ENCODE measurements at regions not wholly inside any gene's neighbourhood (a gene's known extent, or its start where the extent isn't known, plus 50 kb on each side); places are given as distances from the start of the nearest gene placed in this dataset.

DNA sequence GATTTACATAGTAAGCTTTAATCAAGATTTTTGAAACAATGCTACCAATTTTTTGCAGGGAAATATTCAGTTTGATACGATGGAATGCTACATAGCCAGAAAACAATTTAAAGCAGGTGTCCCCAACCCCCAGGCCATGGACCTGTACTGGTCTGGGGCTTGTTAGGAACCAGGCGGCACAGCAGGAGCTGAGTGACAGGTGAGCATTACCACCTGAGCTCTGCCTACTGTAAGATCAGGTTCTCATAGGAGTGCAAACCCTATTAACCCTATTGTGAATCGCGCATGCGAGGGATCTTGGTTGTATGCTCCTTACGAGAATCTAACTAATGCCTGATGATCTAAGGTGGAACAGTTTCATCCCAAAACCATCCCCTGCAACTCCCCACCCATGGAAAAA, 322.6 kb upstream of the NECTIN3 start:
- no peak overlapping the region for H3K4me3 ChIP-seq (ENCODE audit: low read depth, low read length)
- TF ChIP-seq, protein P1, sequence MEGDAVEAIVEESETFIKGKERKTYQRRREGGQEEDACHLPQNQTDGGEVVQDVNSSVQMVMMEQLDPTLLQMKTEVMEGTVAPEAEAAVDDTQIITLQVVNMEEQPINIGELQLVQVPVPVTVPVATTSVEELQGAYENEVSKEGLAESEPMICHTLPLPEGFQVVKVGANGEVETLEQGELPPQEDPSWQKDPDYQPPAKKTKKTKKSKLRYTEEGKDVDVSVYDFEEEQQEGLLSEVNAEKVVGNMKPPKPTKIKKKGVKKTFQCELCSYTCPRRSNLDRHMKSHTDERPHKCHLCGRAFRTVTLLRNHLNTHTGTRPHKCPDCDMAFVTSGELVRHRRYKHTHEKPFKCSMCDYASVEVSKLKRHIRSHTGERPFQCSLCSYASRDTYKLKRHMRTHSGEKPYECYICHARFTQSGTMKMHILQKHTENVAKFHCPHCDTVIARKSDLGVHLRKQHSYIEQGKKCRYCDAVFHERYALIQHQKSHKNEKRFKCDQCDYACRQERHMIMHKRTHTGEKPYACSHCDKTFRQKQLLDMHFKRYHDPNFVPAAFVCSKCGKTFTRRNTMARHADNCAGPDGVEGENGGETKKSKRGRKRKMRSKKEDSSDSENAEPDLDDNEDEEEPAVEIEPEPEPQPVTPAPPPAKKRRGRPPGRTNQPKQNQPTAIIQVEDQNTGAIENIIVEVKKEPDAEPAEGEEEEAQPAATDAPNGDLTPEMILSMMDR (IDR thresholded peaks at IDR 0.05; ENCODE audit: low read depth, low read length): no peak
- DNase-seq (ENCODE audit: low read depth, low spot score): no peak
- in situ Hi-C loops (cut with HindIII; ENCODE audit: low sequenced_read_pairs): no loop called here

DNA sequence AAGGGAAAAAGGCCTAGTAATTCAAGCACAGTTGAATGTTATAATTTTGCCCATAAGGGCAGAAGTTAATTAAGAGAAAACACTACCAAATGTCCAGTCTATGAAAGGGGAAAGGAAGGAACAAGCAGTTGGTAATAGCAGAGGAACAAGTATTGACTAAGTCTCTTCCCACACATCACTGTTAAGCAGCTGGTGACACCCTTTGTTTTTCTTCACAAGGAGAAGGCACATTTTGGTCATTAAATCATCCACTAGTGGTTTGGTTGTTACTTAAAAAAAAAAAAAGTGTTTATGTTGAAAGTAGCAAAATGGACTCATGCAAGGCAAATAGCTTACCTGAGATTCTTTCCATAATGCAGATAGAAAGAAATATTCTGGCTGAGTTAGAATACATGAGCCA, 321.4 kb upstream of the NECTIN3 start:
- no peak overlapping the region for H3K4me3 ChIP-seq (ENCODE audit: low read depth, low read length)
- no peak for DNase-seq (ENCODE audit: low read depth, low spot score)
- TF ChIP-seq, protein P1 (IDR thresholded peaks at IDR 0.05; ENCODE audit: low read depth, low read length): no peak
- in situ Hi-C loops (cut with HindIII; ENCODE audit: low sequenced_read_pairs): no loop called here

DNA sequence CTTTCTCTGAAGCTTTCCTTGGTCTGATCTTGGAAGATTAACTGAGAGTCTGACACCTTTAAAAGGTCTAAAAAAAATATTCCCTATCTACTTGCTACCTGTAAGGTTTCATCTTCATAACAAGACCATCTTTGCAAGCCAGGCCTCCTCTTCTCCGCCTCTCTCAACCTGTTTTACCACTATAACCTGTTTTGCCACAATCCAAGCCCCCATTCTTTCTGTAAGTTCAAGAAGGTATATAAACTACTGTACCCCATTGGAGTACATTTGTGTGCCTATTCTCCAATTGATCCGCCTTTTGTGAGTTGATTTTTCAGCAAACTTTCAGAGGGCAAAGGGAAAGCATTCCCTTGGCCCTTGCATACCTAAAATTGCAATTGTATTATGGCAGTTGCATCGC, 319.3 kb upstream of the NECTIN3 start:
- no peak for DNase-seq (ENCODE audit: low read depth, low spot score)
- no peak overlapping the region for H3K4me3 ChIP-seq (ENCODE audit: low read depth, low read length)
- in situ Hi-C loops (cut with HindIII; ENCODE audit: low sequenced_read_pairs): no loop called here
- TF ChIP-seq, protein P1 (IDR thresholded peaks at IDR 0.05; ENCODE audit: low read depth, low read length): no peak

DNA sequence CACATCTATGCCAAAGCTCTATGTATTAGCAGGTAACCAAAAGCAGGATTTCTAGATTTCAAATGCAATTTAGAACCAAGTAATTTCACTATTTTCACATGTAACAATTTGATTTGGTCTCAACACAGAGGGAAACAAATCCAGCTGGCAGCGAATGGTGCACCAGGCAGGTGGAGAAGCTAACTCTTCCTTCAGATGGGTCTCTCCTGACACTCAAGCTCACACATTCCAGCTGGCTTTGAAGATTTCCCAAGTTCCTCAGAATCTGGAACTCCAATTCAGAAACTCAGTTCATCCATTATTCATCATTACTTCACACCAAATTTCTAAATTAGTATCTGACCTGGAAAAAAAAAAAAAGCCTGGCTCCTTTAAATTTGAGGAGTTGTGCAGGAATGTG, 318.1 kb upstream of the NECTIN3 start:
- TF ChIP-seq, protein P1 (IDR thresholded peaks at IDR 0.05; ENCODE audit: low read depth, low read length): no peak
- no peak for DNase-seq (ENCODE audit: low read depth, low spot score)
- in situ Hi-C loops (cut with HindIII; ENCODE audit: low sequenced_read_pairs): no loop called here
- no peak overlapping the region for H3K4me3 ChIP-seq (ENCODE audit: low read depth, low read length)

DNA sequence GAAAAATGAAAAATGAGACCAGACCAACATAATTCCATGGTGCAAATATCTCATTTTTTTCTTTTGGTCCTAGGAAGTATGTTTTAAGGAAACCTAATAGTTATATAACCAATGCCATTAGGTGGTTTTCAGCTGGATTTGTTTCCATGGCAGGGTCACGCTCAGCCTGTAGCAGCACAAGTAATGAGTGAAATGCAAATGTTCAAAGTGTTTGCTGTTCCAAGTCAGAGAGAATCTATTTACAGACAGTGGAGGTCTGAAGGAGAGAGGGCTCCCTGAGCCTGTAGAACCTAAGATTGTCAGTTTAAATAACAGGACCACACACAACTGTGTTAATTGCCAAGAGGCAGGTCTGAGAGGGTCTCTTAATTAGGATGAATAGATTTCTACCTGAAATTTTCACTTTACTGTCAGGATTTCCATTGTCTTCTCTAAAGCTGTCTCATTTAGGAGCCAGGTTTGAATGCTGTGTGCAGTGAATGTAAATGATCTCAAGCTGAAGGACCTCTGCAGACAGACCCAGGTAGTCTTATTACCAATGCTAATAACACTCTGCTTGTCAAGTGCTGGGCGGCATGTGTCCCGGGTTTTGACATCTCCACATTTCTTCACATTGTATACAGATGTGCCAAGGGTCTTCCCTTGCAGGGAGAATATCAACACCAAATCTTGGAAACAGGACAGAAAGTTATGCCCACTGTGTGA, 317.3 kb upstream of the NECTIN3 start:
- TF ChIP-seq, protein P1 (IDR thresholded peaks at IDR 0.05; ENCODE audit: low read depth, low read length): no peak
- in situ Hi-C loops (cut with HindIII; ENCODE audit: low sequenced_read_pairs): no loop called here
- H3K4me3 ChIP-seq (ENCODE audit: low read depth, low read length): no peak overlapping the region
- DNase-seq (ENCODE audit: low read depth, low spot score): no peak

DNA sequence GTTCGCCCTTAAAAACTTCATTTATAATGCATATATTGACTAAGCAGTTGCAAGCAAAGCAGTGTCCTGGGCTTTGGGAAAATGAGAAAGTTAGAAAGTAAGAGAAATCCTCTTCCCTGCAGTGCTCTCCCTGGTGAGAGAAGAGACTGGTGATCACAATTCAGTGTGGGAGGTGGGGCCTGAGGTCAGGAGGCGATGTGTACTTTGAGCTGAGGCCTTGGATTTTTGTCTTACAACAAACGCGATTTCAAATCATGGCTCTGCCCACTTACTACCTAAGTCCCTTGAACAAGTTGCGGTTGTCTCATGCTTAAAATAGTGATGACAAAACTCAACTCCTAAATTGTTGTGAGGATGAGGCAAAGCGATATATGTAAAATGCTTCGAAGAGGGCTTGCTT, 316.3 kb upstream of the NECTIN3 start:
- in situ Hi-C loops (cut with HindIII; ENCODE audit: low sequenced_read_pairs): no loop called here
- DNase-seq (ENCODE audit: low read depth, low spot score): no peak
- no peak overlapping the region for H3K4me3 ChIP-seq (ENCODE audit: low read depth, low read length)
- TF ChIP-seq, protein P1 (IDR thresholded peaks at IDR 0.05; ENCODE audit: low read depth, low read length): no peak
